AG04449 (cell line): ENCODE measurements at regions not wholly inside any gene's neighbourhood (a gene's known extent, or its start where the extent isn't known, plus 50 kb on each side); places are given as distances from the start of the nearest gene placed in this dataset.

ENCODE experiments used
- CTCF ChIA-PET: fragments of 350-600 bp; formaldehyde crosslinking; extraction: SDS; loops from one replicate; lab custom pipeline; 2021; ENCODE audit warnings: antibody characterized with exemption; lab: Yijun Ruan, JAX
- POLR2A ChIA-PET: fragments of 400-600, 350-600 bp; formaldehyde crosslinking; extraction: SDS; loops from one replicate; lab custom pipeline; 2020; ENCODE audit warnings: antibody characterized with exemption, inconsistent platforms; lab: Yijun Ruan, JAX
- DNase-seq: peaks from one replicate; pipeline ENCODE4 v3.0.0-alpha.2; 2010; ENCODE audit warnings: low read depth, low spot score
- H3K4me3 ChIP-seq: 2 replicates; pipeline ENCODE4 v1.5.1; 2011; ENCODE audit warnings: low read depth, mild to moderate bottlenecking, control low read depth, low read length
- CTCF ChIP-seq: IDR thresholded peaks from one replicate; pipeline ENCODE4 v1.5.1; 2011; ENCODE audit warnings: mild to moderate bottlenecking, moderate library complexity, low read length, control low read depth, inconsistent platforms; ENCODE audit not compliant: insufficient read depth; ENCODE audit errors: missing control alignments

DNA sequence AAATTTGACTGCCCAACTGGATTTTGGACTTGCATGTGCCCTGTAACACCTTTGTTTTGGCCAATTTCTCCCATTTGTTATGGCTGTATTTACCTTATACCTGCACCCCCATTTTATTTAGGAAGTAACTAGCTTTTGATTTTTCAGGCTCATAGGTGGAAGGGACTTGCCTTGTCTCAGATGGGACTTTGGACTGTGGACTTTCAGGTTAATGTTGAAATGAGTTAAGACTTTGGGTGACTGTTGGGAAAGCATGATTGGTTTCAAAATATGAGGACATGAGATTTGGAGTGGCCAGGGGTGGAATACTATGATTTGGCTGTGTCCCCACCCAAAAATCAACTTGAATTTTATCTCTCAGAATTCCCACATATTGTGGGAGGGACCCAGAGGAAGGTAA is 490.2 kb downstream of the PRR16 start:
- no peak overlapping the region for H3K4me3 ChIP-seq
- no peak for DNase-seq
- ChIA-PET CTCF (no interaction called here), POLR2A (no interaction called here)
- no peak for TF ChIP-seq CTCF

DNA sequence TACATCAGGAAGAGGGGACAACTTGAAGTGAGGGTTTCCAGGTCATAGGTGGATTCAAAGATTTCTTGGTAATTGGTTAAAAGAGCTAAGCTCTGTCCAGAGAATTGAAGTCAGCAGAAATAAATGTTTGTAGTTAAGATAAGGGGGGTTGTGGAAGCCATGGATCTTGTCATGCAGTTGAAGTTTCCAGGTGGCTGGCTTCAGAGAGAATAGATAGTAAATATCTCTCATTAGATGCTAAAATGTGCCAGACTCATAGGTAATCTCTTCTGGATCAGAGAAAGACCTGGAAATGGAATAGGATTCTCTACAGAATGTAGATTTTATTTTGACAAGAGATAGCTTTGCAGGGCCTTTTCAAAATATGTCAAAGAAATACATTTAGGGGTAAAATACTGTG is 491.7 kb downstream of the PRR16 start:
- no peak for DNase-seq
- CTCF ChIA-PET, result interaction anchor here (0.6 kb wide), 1 partner anchor 92 kb away, joined by 3 read pairs; no protein-coding TSS in a partner anchor
- H3K4me3 ChIP-seq, result no peak overlapping the region
- POLR2A ChIA-PET, result no interaction called here
- no peak for TF ChIP-seq CTCF

GRCh38 chr5:120958877-120959485 is 494.9 kb downstream of the PRR16 start:
- no peak overlapping the region for H3K4me3 ChIP-seq
- POLR2A ChIA-PET, result no interaction called here
- CTCF ChIA-PET, result no interaction called here
- TF ChIP-seq CTCF, result no peak
- no peak for DNase-seq

- CTCF ChIA-PET, result no interaction called here
- no peak overlapping the region for H3K4me3 ChIP-seq
- DNase-seq, result no peak
- POLR2A ChIA-PET, result no interaction called here
- TF ChIP-seq CTCF, result no peak
Measured at GRCh38 chr5:120960510-120960909, 496.4 kb downstream of the PRR16 start.

- ChIA-PET CTCF (no interaction called here), POLR2A (no interaction called here)
- TF ChIP-seq CTCF, result no peak
- no peak overlapping the region for H3K4me3 ChIP-seq
- DNase-seq, result no peak
Measured at GRCh38 chr5:120967366-120967765, 503.3 kb downstream of the PRR16 start.

DNA sequence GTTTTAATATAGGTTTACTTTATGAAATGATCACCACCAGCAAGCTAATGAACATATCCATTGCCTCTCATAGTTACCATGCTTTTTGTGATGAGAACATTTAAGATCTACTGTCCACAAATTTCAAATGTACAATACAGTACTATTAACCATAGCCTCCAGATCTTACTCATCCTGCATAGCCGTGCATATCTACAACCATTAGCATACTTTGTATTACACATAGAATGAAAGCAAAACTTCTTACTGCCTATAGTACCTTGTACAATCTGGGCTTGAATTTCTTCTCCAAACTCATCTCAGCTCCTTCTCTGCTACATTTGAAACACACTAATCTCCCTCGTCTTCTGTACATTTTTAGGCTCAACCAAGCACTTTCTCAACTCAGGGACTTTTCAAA is 510.6 kb downstream of the PRR16 start:
- H3K4me3 ChIP-seq, result no peak overlapping the region
- ChIA-PET CTCF (no interaction called here), POLR2A (no interaction called here)
- DNase-seq, result no peak
- TF ChIP-seq CTCF, result no peak
